Right ventricle myocardium inferior (tissue), 1 donor: ENCODE measurements at regions not wholly inside any gene's neighbourhood (a gene's known extent, or its start where the extent isn't known, plus 50 kb on each side); places are given as distances from the start of the nearest gene placed in this dataset.

Source experiments
- ATAC-seq: fragments of 200-7000 bp; cut with Tn5 transposase; one replicate; pipeline ENCODE4 v1.9.1; 2020; ENCODE audit warnings: mild to moderate bottlenecking, moderate library complexity
- DNase-seq: peaks from one replicate; pipeline ENCODE4 v3.0.0; 2021; ENCODE audit errors: missing footprints
- intact Hi-C: fragments of 100-400 bp; cut with DNase I; formaldehyde crosslinking; loops from one replicate; pipeline ENCODE4 v1.11.0; 2022
- donor health status: DM: no; HTN: yes; CAD: no; lungs with severe emphysema.

DNA sequence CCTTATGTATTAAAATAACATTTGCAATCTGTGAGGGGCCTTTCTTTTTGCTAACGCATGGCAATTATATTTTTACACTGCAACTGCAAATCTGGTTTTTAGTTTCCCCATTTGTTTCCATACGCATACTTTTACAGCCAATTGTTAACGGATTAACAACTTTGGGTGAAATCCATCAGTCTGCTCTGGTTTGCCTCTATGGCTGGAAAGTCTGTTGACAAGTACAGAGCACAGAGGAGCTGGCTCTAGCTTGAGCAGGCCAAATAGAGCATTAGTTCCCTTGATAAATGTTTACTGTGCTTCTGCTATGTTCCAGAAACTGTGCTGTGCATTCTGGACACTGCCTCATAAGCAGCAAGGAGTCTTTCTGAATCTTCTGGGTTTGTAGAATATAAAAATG, 400.4 kb upstream of the KIF2A start:
- ATAC-seq = peak; percentile 80
- intact Hi-C loops = no loop called here
- no peak for DNase-seq

- ATAC-seq = no peak
- intact Hi-C loops = no loop called here
- no peak for DNase-seq
Measured at GRCh38 chr5:61906820-61907219, 399.2 kb upstream of the KIF2A start.

GRCh38 chr5:61907995-61908394, 398.0 kb upstream of the KIF2A start:
- intact Hi-C loops = no loop called here
- DNase-seq (no peak), ATAC-seq (no peak)

GRCh38 chr5:61910771-61911170, 395.2 kb upstream of the KIF2A start:
- no peak for ATAC-seq
- intact Hi-C loops = no loop called here

GRCh38 chr5:61912559-61912958, 393.4 kb upstream of the KIF2A start:
- intact Hi-C loops = no loop called here
- no peak for ATAC-seq
- DNase-seq = no peak

More at GRCh38 chr5:61910771-61911170, 395.2 kb upstream of the KIF2A start:
- no peak for DNase-seq

DNA sequence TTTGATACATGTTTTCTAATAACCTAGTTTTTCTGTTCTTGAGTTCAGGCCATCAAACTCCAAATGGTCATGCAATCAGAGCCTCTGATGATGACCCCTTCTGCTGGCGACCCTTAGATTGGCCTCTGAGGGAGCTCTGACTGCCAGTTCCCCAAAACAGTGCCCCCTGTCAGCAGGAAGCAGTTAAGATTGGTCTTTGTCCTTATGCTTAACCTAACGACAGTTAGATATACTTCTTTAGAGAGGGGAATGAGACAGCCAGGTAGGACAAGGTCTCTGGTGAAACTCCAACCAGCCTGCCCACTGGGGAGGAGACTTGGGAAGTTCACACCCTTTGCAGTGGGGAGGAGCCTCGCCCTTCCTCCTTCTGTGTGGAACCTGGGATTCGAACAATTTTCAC, 390.4 kb upstream of the KIF2A start:
- no peak for ATAC-seq

GRCh38 chr5:61916621-61917620, 389.1 kb upstream of the KIF2A start:
- intact Hi-C loops = no loop called here
- DNase-seq = no peak
- no peak for ATAC-seq

More for the DNA sequence above, 390.4 kb upstream of the KIF2A start:
- intact Hi-C loops = no loop called here
- DNase-seq = no peak

GRCh38 chr5:61918611-61919010, 387.4 kb upstream of the KIF2A start:
- ATAC-seq (no peak), DNase-seq (no peak)
- intact Hi-C loops = no loop called here

GRCh38 chr5:61919920-61920319, 386.1 kb upstream of the KIF2A start:
- no peak for ATAC-seq
- DNase-seq = no peak
- intact Hi-C loops = no loop called here

DNA sequence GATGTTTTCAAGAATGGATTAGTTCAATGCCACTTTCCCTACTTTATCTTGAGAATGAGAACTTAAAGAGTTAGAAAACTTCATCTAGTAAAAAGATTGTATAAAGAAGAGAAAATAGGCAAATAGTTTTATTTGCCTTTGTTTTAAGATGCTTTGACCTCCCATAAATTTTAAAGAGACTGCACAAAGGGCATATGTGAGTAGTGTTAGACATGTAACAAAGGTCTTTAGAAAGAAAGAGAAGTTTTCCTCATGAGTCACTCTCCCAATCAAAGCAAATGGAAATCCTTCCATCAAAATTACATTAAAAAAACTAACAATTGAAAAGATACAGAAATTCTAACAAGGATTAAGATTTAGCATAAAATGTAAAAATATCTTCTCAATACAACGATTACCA, 381.8 kb upstream of the KIF2A start:
- intact Hi-C loops = no loop called here
- DNase-seq = no peak
- ATAC-seq = no peak

DNA sequence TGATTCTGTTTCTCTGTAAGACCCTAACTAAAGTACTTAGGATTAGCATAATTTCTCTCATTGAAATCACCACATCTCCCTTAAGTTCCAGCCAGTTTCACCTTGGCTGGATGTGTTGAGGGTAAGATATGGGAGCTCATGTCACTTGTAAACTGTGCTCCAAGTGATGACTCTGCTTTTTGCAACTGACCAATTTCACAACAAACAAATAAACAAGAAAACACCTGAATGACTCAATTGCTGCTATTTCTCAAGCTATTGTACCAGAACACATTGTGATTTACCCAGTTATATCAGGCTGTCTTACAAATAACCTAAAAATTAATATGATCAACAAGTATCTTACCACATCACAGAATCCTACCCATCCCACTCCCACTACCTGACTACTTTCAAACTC, 379.1 kb upstream of the KIF2A start:
- DNase-seq = no peak
- intact Hi-C loops = no loop called here

GRCh38 chr5:61931236-61931635, 374.8 kb upstream of the KIF2A start:
- ATAC-seq = no peak
- intact Hi-C loops = loop anchor here (5.0 to 10.0 kb wide), 4 partner anchors 599 to 1254 kb away; partner anchors contain the start of genes SMIM15 and ZSWIM6

More for the DNA sequence above, 379.1 kb upstream of the KIF2A start:
- no peak for ATAC-seq

DNA sequence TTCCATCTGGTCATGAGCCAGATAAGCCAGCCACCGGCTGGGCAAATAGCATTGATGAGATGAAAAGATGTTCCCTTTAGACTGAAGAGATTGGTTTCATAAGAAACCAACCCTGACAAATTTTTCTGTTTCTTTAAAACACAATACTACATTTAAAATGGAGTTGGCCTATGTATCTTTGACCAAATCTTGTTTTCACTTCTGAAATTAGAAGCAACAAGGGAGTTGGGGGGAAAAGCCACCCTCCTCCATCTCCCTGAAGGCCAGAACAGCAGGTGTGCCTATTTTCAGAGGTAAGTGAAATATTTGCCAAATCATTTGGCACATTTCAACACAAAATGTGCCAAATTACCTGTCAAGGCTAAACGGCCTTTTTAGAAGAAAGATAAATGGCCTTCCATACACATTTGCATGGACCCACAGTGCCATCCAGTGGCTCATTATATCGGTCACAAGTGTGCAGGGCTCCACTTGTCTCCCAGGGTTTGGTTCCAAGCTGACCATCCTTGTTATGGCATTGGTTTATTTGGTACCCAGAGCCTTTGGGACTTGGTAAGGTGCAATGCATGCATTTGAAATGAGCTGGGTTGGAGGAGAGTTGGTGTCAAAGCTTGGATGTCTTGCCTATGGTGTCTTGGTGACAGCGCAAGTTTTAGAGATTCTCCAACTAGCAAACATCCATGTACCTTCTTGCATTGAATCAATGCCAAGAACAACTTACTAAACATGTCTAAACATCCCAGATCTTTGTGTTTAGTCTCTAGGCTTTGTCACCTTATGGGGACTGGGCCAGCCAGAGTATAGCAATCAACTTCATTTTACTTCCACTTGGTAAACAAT, 372.0 kb upstream of the KIF2A start:
- no peak for ATAC-seq
- no peak for DNase-seq
- intact Hi-C loops = loop anchor here (5.0 to 10.0 kb wide), 4 partner anchors 602 to 1257 kb away; partner anchors contain the start of genes SMIM15 and ZSWIM6

More at GRCh38 chr5:61931236-61931635, 374.8 kb upstream of the KIF2A start:
- DNase-seq = no peak

GRCh38 chr5:61941637-61942036, 364.4 kb upstream of the KIF2A start:
- no peak for ATAC-seq
- DNase-seq = no peak
- intact Hi-C loops = no loop called here

- DNase-seq (no peak), ATAC-seq (no peak)
- intact Hi-C loops = no loop called here
Measured at GRCh38 chr5:61942462-61943049, 363.4 kb upstream of the KIF2A start.

DNA sequence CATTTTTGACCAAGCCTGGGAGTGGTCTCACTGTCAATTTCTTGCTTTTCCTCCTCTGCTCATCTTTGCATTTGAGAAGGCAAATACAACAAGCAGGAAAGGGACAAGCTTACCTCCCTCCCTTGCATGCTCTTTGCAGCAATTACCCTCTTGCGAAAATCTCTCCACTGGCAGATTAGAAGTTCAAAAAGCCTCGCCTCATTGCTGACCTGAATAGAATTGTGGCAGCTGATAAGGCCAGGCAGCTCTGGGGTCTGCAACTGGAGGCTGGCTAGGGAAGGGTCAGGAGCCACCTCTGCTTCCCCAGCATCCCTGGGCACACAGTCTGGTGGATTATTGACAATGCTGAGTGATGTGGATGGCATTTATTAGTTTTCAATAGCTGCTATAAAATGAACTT, 362.3 kb upstream of the KIF2A start:
- ATAC-seq = no peak
- intact Hi-C loops = no loop called here
- DNase-seq = no peak

DNA sequence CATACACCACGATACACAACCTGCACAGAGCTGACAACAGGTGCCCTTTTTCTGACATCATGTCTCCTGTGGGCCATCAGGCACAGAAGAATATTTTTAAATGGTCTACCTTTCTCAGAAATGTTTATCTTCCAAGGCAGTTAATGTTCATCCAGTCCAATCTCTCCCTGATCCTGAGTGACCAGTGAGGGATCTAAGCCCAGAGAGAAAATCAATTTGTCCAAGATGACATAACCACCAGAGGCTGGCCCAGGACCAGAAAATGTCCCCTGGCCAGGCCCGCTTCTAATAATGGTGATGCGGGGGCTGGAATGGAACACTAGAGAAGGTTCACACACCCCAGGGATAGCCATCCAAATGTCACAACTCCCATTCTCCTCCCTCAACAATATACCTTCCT, 357.9 kb upstream of the KIF2A start:
- intact Hi-C loops = no loop called here

GRCh38 chr5:61949054-61949678, 356.8 kb upstream of the KIF2A start:
- ATAC-seq (no peak), DNase-seq (no peak)
- intact Hi-C loops = no loop called here

More for the DNA sequence above, 357.9 kb upstream of the KIF2A start:
- ATAC-seq = no peak
- DNase-seq = no peak
